Iris pigment epithelial cell (primary cell): ENCODE measurements at regions not wholly inside any gene's neighbourhood (a gene's known extent, or its start where the extent isn't known, plus 50 kb on each side); places are given as distances from the start of the nearest gene placed in this dataset.
"Not testable (repeated sequence)": the region's sequence is repeated elsewhere in the genome, so short reads cannot be mapped to it uniquely, and the experiment has no call there.

ENCODE experiments used
- DNase-seq: peaks from one replicate; pipeline ENCODE4 v3.0.0-alpha.2; 2011; ENCODE audit warnings: low read depth

DNA sequence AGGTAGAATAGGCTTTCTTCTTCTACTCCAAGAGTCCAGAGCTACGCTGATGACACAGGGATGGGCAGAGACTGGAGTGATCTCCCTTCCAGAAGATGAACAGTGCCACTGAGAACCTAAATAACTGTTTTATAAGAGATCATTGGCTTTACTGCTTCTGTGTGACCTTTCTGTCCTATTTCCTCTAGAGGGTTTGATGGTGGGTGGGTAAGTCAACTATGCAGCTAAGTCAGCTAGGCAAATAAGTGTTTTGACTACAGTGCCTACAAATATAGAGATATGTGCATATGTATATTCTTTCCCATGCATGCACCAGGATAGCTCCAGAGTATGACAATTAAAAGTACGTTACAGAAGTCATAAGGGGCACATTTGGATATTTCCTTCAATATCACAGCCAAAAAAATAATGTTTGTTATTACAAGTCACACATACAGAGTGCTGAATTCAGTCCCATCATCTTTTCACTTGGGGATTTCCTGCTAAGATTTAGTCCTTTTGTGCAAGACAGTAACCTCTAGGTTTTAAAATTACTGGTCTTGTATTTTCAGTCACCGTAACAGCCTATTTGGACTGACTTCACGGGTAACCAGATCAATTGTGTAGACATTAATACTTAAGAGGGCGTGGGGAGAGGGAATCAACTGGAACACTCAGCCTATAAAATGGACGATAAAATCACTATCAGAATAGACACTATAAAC is 412.6 kb upstream of the SOX5 start:
- DNase-seq: no peak

- peak; percentile 86 for DNase-seq
Measured at GRCh38 chr12:24360907-24361306, 411.4 kb upstream of the SOX5 start.

DNA sequence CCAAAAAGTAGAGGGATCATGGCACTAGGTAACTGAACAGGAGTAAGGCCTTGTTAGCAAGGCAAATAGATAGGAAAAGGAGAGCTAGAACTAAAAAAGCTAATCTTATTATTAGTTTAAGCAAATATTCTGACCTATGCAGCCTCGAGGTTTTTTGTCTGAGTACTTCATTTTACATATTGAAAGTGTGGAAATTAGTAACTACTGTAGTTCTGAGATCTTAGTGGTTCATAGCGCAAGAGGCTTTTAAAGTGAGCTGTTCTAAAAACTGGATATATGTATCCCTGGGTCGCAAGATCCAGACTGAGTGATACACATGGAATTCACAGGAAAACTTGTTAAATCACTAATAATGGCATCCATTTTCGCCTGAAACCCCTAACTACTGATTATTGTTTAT is 411.0 kb upstream of the SOX5 start:
- DNase-seq: no peak

DNA sequence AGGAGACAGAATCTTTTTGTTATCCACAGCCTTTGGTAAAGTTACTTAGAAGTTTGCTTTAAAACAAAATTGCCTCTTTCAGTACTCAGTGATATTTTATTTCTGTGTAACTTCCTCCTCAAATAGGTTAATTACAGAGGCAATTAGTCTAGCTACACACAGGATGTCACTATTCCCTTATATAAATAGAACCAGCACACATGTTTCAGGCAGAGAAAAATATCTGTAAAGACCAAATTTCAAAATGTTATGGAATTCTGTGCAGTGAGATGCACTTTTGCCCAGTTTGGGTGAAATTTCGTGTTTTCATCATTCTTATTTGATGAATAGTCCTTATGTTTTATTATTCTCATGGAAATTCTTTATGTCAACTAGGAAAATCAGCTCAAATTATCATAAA is 410.6 kb upstream of the SOX5 start:
- peak; percentile 17 for DNase-seq

DNA sequence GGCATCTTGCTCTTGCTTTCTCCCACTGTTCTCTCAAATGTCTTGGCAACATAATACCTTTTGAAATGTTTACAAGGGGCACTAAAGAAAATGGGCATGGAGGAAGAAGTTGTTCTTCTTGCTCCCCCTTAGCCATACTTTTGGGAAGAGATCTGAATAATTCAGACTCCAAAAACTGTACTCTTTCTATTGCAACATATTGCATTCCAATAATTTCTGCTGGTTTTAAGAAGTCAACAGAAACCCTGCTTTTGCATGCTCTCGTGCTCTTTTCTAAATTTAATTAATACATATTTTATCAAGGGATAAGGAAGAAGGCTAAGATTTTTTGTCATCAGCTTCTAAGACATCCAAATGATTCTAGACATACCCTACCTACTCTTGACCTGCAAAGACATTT is 409.9 kb upstream of the SOX5 start:
- DNase-seq: no peak

DNA sequence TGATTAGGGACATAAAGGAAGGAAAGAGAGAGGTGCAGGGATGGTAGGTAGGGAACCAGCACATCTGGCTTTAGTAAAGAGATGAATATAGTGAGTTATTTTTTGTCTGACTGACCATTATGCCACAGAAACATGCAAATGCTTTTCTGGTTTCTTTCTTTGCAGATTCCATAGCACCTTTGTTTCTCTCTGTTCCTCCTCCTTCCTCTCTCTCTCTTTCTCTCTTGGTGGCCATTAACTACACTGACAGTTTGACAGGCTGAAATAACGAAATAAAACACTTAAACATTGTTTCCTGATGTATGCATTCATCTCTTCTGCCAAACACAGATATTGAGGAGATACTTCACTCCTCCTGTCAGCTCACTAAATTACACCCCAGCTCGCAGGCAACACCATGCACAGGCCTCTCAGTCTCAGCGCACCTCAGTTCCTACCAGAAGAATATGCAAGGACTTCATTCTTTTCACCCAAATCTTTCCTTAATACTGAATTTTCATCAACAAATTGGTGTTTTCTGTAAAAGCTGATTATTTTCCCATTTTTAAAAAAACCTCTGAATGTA is 406.9 kb upstream of the SOX5 start:
- DNase-seq: no peak

DNA sequence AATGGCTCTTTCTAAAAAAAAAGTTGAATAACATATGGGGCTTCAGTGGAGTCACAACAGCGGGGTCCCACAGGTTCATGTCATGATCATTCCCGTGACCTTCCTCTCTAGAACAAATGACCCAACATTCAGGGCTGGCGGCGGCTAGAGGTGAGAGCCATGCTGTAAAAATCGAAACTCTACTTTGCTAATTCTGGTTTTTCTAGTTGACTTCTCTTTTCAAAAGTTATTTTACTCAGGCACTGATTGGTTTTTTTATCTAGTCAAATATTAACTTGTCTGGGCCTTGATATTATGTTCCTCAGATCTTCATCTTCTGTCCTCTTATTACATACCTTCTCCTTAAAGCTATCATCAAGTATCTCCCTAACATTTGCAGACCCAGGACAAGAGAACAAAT is 402.9 kb upstream of the SOX5 start:
- no peak for DNase-seq

DNA sequence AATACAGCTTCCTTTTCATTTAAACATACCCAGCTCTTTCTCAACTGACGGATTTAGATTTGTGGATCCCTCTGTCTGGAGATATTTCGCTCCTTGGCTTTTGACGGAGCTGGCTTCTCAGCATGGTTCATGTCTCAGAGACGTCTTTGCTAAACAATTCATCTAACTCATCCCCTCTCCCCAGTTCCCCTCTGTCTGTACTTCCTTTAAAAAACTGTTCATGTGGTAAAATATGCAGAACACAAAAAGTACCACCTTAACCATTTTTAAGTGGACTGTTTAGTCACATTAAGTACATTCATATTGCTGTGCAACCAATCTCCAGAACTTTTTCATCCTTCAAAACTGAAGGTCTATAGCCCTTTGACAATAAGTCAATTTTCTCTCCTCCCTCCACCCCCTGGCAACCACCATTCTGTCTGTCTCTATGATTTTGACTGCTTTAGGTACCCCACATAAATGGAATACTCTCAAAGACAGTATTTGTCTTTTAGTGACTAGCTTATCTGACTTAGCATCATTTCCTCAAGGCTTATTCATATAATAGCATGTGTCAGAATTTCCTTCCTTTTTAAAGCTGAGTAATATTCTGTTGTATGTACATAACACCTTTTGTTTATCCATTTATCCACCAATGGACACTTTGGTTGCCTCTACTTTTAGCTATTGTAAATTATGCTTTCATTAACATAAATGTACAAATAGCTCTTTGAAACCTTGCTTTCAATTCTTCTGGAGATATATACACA is 399.8 kb upstream of the SOX5 start:
- DNase-seq: no peak

GRCh38 chr12:24348180-24348579 is 398.7 kb upstream of the SOX5 start:
- DNase-seq: not testable (repeated sequence)

DNA sequence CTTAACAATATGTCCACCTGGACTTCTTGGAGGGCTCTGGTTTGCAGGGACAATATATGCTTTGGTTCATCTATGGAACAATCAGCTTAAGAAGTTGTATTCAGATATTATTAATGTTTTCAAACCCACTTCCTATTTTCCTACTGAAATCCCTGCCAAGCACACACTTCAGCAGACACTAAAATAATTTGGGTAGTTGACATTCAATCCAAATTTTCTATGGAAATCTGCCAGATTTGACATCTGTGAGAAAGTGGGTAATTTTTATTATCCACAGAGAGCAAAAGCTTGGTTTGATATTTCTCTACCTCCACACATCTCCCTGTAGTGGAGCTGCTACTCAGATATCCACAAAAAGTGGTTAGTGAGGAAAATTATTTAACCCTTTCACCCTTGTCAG is 378.8 kb upstream of the SOX5 start:
- no peak for DNase-seq

DNA sequence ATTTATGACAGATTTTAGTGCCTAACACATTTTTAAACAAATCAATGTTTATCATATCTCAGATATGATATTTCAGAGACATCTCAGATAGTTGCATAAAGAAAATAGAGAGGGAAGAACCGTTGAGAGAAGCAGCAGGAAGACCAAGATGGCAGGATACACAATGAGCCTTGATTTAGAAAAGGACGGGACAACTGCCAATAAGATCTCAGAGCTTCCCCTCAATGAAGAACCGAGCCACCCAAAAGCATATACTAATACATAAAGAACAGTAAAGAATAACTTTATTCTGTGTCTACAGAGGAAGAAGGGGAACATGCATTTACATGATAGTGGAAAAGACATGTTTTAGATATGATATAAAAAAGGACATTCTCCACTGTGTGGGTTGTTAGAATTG is 375.9 kb upstream of the SOX5 start:
- DNase-seq: no peak

- no peak for DNase-seq
Measured at GRCh38 chr12:24307716-24308335, 358.4 kb upstream of the SOX5 start.

DNA sequence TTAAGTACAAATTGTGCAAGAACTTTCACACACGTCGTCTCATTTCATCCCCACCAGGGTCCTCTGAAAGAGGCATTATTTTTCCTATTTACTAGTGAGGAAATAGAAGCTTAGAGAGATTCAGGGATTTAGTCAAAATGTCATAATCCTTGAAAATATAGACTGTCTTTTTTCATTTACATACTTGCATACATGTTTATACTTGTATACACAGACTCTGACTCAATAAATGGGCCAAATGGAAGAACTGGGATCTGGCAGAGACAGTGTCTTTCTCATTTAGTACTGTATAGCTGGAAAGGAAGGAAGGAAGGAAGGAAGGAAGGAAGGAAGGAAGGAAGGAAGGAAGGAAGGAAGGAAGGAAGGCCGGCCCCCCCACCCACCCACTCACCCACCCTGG is 357.7 kb upstream of the SOX5 start:
- no peak for DNase-seq

DNA sequence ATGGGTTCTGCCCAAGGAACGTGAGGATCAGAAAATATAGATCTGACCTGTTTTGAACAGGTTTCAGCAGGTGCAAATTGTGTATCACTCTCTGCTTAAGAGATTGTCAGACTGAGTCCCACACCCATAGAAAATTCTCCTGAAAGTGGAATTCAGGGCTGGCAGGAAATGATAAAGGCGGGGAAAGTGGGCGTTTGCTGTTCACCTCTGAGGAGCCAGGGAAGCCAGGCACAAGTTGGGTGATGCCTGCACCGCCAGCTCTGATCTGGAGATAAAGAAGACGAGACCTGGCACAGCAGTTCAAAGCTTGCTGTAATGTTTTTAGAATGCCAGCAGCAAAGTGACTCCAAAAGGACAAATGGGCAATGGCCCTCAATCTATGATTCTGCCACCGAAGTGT is 356.5 kb upstream of the SOX5 start:
- no peak for DNase-seq

DNA sequence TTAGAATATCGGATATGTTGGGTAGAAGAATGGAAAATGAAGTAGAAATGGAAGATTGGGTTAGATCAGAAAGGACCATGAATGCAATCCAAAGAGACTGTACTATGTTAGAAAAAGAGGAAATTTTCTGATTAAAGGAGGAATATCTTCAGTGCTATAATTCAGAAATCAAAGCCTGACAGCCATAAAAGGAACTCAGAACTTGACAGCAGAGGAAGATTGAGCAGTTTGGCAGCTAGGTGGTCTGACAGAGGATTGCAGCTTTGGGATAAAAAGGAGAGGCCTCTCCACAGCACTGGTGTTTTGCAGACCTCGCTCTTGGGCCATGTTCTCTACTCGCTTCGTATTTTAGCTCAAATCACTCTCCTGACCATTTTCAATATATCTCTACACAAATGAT is 354.8 kb upstream of the SOX5 start:
- DNase-seq: no peak

DNA sequence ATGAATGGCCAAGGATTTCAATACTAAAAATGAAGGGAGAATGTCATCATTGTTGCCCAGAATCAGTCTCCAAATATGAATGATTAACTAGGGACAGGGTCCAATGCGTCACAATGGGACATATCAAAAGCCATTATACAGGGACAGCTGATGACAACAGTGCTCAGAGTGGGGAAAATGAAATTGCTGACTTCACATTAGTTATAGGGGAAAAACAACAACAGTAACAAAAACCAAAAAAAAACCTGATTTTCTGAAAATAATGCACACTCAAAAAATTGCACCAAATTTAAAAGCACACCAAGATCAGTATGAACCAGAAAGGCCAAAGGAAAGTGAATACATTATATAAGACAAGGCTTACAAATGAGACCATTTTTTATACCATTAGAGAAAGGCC is 353.2 kb upstream of the SOX5 start:
- no peak for DNase-seq

DNA sequence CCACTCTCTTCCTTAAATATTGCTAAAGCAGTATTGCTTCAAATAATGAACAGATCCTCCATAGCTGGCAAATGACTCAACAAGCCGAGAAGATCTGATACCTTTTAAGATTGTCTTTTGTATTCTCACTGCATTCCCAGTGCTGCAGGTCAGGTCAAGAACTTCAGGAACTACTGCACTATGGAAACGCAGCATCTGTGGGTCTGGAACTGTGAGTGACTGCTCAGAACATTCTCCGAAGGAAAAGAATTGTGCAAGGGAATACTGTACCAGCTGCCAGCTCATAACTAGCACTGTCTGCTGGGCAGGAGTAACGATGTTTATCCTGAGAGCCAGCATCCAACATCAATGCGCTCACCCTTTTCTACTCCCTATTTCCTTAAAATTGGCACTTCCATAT is 348.0 kb upstream of the SOX5 start:
- peak; percentile 15 for DNase-seq

DNA sequence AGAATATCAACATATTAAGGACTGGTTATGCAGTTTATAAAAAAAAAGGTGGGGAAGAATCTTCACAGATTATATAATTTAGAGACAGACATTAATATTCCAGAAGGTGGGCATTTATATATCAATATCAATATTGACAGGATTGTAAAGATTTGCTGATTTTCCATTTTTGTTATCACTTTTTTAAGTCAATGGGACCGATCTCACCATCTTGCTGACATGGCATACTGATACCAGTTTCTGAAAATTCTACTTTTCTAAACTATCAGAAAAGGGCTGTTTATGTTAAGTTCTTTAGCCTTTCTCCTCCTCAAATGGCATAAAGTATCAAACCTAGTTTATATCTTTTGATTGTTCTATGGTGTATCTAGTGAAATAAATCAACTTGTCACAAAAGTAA is 344.1 kb upstream of the SOX5 start:
- no peak for DNase-seq

- no peak for DNase-seq
Measured at GRCh38 chr12:24287963-24288362, 338.5 kb upstream of the SOX5 start.

DNA sequence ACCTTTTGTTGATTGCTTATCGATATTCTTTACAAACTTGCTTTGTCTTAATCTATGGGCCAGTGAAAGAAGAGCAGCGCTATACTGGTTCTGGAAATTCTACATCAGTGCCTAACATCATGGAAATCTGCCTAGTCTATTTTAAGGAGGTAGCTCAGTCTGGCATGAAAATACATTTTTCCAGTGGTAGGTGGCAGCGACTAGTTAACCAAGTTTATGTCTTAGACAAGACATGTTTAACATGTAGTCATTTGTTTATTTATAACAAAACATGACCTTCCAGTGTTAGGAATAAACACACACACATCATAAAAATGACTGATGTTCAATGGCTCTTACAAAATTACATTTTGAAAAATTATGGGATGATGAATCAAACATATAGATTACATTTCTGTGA is 336.0 kb upstream of the SOX5 start:
- DNase-seq: no peak

GRCh38 chr12:24281341-24281740 is 331.9 kb upstream of the SOX5 start:
- DNase-seq: no peak

DNA sequence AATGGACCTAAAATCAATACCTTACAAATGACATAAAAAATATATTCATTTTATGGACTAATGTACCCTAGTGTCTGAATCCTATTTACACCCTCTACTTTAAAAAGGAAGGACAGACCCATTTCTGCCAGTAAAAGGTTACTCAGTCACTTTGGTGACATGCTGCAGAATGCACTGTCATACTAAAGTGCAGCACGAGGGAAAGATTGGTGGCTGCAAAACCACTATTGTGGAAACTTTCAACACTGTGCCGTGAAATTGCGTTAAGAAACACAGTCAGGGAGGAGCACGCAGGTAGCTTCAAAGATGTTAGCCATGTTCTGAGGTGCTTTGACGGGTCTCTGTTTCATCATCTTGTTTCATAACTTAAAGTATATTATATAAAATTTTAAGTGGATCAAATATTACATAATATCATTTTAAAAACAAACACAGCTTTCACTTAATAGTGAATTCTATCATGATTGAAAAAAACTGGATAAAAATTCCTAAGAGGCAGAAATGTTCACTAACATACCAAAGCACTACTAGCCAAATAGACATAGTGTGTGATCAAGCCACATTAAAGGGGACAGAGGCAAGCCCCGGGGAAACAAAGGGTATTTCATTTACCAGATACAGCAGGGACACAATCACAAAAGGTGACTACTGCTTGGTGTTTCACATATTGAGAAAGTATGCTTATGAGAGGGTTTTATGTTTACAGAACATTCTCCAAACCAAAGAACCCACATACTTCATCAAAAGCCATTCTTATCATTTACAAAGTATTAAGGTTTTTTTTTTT is 330.8 kb upstream of the SOX5 start:
- DNase-seq: no peak
